ENCODE measurements at regions not wholly inside any gene's neighbourhood (a gene's known extent, or its start where the extent isn't known, plus 50 kb on each side); places are given as distances from the start of the nearest gene placed in this dataset.

DNA sequence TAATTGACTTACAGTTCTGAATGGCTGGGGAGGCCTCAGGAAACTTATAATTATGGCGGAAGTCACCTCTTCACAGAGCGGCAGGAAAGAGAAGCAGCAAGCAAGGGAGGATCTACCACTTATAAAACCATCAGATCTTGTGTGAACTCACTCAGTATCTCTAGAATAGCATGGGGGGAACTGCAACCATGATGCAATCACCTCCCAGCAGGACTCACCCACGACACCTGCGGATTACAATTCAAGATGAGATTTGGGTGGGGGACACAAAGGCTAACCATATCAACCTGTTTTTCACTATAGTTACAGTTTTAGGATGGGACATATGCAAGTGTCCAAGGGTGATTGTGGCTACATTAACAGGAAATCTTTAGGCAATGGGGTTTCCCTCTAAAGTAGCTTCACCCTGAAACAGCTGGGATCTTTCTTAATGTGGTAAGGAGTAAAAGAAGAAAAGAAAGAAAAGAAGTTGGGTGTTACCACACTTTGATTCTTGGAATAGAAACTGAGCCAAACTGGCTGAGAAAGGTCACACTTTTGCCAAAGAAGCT is 453.8 kb downstream of the OTOL1 start:
- H3K4ac ChIP-seq (ENCODE audit: low read depth, low read length), result no peak overlapping the region
- no peak for DNase-seq
- H2BK12ac ChIP-seq (ENCODE audit: insufficient read length, low read depth, low read length), result no peak overlapping the region
- H4K5ac ChIP-seq (ENCODE audit: insufficient read length, low read depth, low read length), result no peak overlapping the region
- no peaks in the 10 kb centered on the region for H4K20me1 ChIP-seq (ENCODE audit: control insufficient read depth, insufficient read depth, insufficient read length)
- H3K27me3 ChIP-seq (ENCODE audit: insufficient read depth, low read length), result no peaks in the 10 kb centered on the region
- Mint-ChIP-seq H3K27ac (no peak overlapping the region; a peak in 1 of 7 replicates), H3K27me3 (ENCODE audit: low read depth) (no peaks in the 10 kb centered on the region), H3K9me3 (peaks cover 0 to 5% of the 10 kb centered on the region in 2 experiments; a peak in 3 of 5 replicates), H3K36me3 (ENCODE audit: insufficient read depth in 1 of 3, low read depth in 3 of 3) (peaks cover 0 to 6% (median 0%) of the 10 kb centered on the region in 3 experiments; a peak in 3 of 7 replicates), H3K4me3 (no peak overlapping the region), H3K4me1 (no peaks in the 10 kb centered on the region)
- TF ChIP-seq, protein P1, sequence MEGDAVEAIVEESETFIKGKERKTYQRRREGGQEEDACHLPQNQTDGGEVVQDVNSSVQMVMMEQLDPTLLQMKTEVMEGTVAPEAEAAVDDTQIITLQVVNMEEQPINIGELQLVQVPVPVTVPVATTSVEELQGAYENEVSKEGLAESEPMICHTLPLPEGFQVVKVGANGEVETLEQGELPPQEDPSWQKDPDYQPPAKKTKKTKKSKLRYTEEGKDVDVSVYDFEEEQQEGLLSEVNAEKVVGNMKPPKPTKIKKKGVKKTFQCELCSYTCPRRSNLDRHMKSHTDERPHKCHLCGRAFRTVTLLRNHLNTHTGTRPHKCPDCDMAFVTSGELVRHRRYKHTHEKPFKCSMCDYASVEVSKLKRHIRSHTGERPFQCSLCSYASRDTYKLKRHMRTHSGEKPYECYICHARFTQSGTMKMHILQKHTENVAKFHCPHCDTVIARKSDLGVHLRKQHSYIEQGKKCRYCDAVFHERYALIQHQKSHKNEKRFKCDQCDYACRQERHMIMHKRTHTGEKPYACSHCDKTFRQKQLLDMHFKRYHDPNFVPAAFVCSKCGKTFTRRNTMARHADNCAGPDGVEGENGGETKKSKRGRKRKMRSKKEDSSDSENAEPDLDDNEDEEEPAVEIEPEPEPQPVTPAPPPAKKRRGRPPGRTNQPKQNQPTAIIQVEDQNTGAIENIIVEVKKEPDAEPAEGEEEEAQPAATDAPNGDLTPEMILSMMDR (conservative IDR thresholded peaks at IDR 0.05), result no peak
- no peak overlapping the region for H2AFZ ChIP-seq (ENCODE audit: low read length)
- H4K8ac ChIP-seq (replicated peaks; ENCODE audit: insufficient read length, low read depth, low read length), result no peak overlapping the region
- H3K18ac ChIP-seq (ENCODE audit: insufficient read length, low read depth, low read length), result no peak overlapping the region
- no peak overlapping the region for H3K9ac ChIP-seq (ENCODE audit: extremely low read depth, insufficient read length, low read length)
- H3K4me2 ChIP-seq (ENCODE audit: insufficient read depth, insufficient read length, low read length), result no peak overlapping the region
- no peaks in the 10 kb centered on the region for H3K9me3 ChIP-seq (ENCODE audit: control insufficient read depth, low read depth, low read length)
- no peak overlapping the region for H2BK5ac ChIP-seq (ENCODE audit: insufficient read length, low read length)
- no CpG with 5 or more reads among the region's 4 CpGs for WGBS (ENCODE audit: extremely low coverage, insufficient read length, low lambda C conversion rate)
- no peak overlapping the region for H2AK5ac ChIP-seq (ENCODE audit: insufficient read length, low read length)
- H3K27ac ChIP-seq (ENCODE audit: insufficient read length, low read depth, low read length), result no peak overlapping the region
- H4K91ac ChIP-seq (ENCODE audit: insufficient read length, low read depth, low read length), result no peak overlapping the region
- H3T11ph ChIP-seq (ENCODE audit: low read length), result no peak overlapping the region
- H2BK120ac ChIP-seq (ENCODE audit: low read depth, low read length, poor library complexity, severe bottlenecking), result no peak overlapping the region
- no peak overlapping the region for H2BK15ac ChIP-seq (ENCODE audit: low read depth, low read length)
- H3K14ac ChIP-seq (ENCODE audit: insufficient read depth, low read length), result no peak overlapping the region
- H2BK20ac ChIP-seq (ENCODE audit: low read depth, low read length, poor library complexity, severe bottlenecking), result no peak overlapping the region
- H3K4me1 ChIP-seq (ENCODE audit: insufficient read depth, low read length), result no peaks in the 10 kb centered on the region
- H3K23ac ChIP-seq (ENCODE audit: insufficient read length, low read depth, low read length), result no peak overlapping the region
- H3K79me2 ChIP-seq (ENCODE audit: insufficient read depth, low read length), result no peaks in the 10 kb centered on the region
- no peaks in the 10 kb centered on the region for H3K79me1 ChIP-seq (ENCODE audit: insufficient read depth, low read depth, low read length, poor library complexity, severe bottlenecking)
- no peaks in the 10 kb centered on the region for H3K23me2 ChIP-seq (ENCODE audit: insufficient read length, low read depth, low read length, poor library complexity, severe bottlenecking)
- H3K56ac ChIP-seq (ENCODE audit: insufficient read length, low read depth, low read length), result no peak overlapping the region

Measured in H9 (cell line).